ENCODE measurements at regions not wholly inside any gene's neighbourhood (a gene's known extent, or its start where the extent isn't known, plus 50 kb on each side); places are given as distances from the start of the nearest gene placed in this dataset.

DNA sequence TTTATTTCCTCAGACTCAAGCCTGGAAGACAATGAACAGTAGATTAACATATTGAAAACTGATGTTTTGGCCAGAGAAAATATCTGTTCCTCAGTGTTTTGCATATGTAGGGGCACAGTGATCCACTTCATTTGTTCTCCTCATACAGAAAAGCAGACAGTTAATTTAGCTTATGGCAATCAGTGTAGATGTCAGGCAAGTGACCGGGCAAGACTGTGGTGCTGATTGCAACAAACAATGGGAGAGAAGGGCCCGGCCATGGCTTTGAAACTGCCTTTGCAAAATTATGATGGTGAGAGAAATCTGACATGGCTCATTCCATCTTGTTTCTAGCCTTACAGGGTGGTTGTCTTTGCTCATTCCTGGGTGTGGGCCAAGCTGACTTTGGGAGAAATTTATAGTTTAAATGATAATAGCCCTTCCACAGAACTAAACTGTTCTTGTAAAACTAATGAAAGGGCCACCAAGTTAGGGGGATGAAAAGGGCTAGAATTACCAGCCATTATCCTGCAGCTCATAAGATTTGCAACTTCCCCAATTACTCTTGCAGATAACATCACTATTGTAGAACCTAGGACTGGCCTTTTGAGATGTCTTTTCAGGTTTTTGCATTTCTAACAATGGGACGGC, 220.3 kb downstream of the KTN1 start:
- TF ChIP-seq, protein P1, sequence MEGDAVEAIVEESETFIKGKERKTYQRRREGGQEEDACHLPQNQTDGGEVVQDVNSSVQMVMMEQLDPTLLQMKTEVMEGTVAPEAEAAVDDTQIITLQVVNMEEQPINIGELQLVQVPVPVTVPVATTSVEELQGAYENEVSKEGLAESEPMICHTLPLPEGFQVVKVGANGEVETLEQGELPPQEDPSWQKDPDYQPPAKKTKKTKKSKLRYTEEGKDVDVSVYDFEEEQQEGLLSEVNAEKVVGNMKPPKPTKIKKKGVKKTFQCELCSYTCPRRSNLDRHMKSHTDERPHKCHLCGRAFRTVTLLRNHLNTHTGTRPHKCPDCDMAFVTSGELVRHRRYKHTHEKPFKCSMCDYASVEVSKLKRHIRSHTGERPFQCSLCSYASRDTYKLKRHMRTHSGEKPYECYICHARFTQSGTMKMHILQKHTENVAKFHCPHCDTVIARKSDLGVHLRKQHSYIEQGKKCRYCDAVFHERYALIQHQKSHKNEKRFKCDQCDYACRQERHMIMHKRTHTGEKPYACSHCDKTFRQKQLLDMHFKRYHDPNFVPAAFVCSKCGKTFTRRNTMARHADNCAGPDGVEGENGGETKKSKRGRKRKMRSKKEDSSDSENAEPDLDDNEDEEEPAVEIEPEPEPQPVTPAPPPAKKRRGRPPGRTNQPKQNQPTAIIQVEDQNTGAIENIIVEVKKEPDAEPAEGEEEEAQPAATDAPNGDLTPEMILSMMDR (IDR thresholded peaks at IDR 0.05) = no peak
- TF ChIP-seq POLR2A (IDR thresholded peaks at IDR 0.05) = no peak

Data from ovary (tissue), 3 donors.